Loucy (cell line): ENCODE measurements at regions not wholly inside any gene's neighbourhood (a gene's known extent, or its start where the extent isn't known, plus 50 kb on each side); places are given as distances from the start of the nearest gene placed in this dataset.

Experiments used
- EZH2phosphoT487 ChIP-seq: fragments of 200-600 bp; IDR thresholded peaks from 2 replicates; pipeline ENCODE4 v1.6.1; 2018; ENCODE audit warnings: antibody characterized with exemption, mild to moderate bottlenecking, moderate library complexity, borderline replicate concordance
- TF ChIP-seq, protein P1 (sequence below): fragments of 200-600 bp; sonication (generic); conservative IDR thresholded peaks from 2 replicates; pipeline ENCODE4 v1.5.1; 2014; ENCODE audit warnings: mild to moderate bottlenecking, antibody characterized with exemption, low read length

GRCh38 chr10:10612151-10612550, 405.5 kb upstream of the CELF2 start:
- TF ChIP-seq, protein P1, sequence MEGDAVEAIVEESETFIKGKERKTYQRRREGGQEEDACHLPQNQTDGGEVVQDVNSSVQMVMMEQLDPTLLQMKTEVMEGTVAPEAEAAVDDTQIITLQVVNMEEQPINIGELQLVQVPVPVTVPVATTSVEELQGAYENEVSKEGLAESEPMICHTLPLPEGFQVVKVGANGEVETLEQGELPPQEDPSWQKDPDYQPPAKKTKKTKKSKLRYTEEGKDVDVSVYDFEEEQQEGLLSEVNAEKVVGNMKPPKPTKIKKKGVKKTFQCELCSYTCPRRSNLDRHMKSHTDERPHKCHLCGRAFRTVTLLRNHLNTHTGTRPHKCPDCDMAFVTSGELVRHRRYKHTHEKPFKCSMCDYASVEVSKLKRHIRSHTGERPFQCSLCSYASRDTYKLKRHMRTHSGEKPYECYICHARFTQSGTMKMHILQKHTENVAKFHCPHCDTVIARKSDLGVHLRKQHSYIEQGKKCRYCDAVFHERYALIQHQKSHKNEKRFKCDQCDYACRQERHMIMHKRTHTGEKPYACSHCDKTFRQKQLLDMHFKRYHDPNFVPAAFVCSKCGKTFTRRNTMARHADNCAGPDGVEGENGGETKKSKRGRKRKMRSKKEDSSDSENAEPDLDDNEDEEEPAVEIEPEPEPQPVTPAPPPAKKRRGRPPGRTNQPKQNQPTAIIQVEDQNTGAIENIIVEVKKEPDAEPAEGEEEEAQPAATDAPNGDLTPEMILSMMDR = no peak
- TF ChIP-seq EZH2phosphoT487 = no peak
